Thymus (tissue), 11 donors: ENCODE measurements at regions not wholly inside any gene's neighbourhood (a gene's known extent, or its start where the extent isn't known, plus 50 kb on each side); places are given as distances from the start of the nearest gene placed in this dataset.

ENCODE experiments used
- DNase-seq, 9 donors: peaks; one replicate each; pipeline ENCODE4 v3.0.0-alpha.2; 2013; ENCODE audit warnings: low spot score in 9 of 9, low read depth in 6 of 9, missing footprints in 1 of 9
- H3K27ac ChIP-seq, 2 donors: one replicate each; pipeline ENCODE4 v1.5.1; 2013; ENCODE audit warnings: control low read depth in 1 of 2, low read depth in 1 of 2, low read length in 1 of 2, mild to moderate bottlenecking in 1 of 2, moderate library complexity in 1 of 2
- H3K27me3 ChIP-seq, 2 donors: one replicate each; pipeline ENCODE4 v1.5.1; 2013; ENCODE audit warnings: low read length in 1 of 2; ENCODE audit not compliant: control insufficient read depth in 2 of 2, insufficient read depth in 1 of 2
- H3K36me3 ChIP-seq, 2 donors: one replicate each; pipeline ENCODE4 v1.5.1; 2013; ENCODE audit warnings: low read length in 1 of 2, mild to moderate bottlenecking in 1 of 2, moderate library complexity in 1 of 2; ENCODE audit not compliant: control insufficient read depth in 2 of 2, insufficient read depth in 2 of 2
- H3K4me1 ChIP-seq, 2 donors: one replicate each; pipeline ENCODE4 v1.5.1; 2013; ENCODE audit warnings: low read length in 2 of 2; ENCODE audit not compliant: control insufficient read depth in 2 of 2, insufficient read depth in 2 of 2
- H3K4me3 ChIP-seq, 2 donors: one replicate each; pipeline ENCODE4 v1.5.1; 2013; ENCODE audit warnings: low read length in 2 of 2, control low read depth in 1 of 2, mild to moderate bottlenecking in 1 of 2
- H3K9me3 ChIP-seq, 2 donors: one replicate each; pipeline ENCODE4 v1.5.1; 2013; ENCODE audit warnings: low read length in 1 of 2, mild to moderate bottlenecking in 1 of 2; ENCODE audit not compliant: control insufficient read depth in 2 of 2, insufficient read depth in 1 of 2
- WGBS: extraction: QIAGEN DNeasy Blood & Tissue Kit; methylation state at CpG from one replicate; pipeline ENCODE4 v1.1.7; 2013; 5-methylcytosine and 5-hydroxymethylcytosine counted together
- donor health status: healthy.

- Histone ChIP-seq H3K9me3 (no peaks in the 10 kb centered on the region), H3K27me3 (peaks cover 0 to 26% of the 10 kb centered on the region in 2 donors), H3K27ac (no peak overlapping the region), H3K4me3 (no peak overlapping the region), H3K4me1 (peaks cover 0 to 14% of the 10 kb centered on the region in 2 donors), H3K36me3 (no peaks in the 10 kb centered on the region)
- DNase-seq = no peak
- 17% methylated on average over 8 of the region's 8 CpGs for WGBS
Measured at GRCh38 chr20:50272030-50272723, 81.5 kb downstream of the CEBPB start.

- H3K27ac ChIP-seq = no peak overlapping the region
- H3K27me3 ChIP-seq = peaks cover 0 to 26% of the 10 kb centered on the region in 2 donors
- no peak for DNase-seq
- 79% methylated on average over 6 of the region's 6 CpGs for WGBS
- H3K4me1 ChIP-seq = peaks cover 0 to 14% of the 10 kb centered on the region in 2 donors
- no peak overlapping the region for H3K4me3 ChIP-seq
- no peaks in the 10 kb centered on the region for H3K9me3 ChIP-seq
- no peaks in the 10 kb centered on the region for H3K36me3 ChIP-seq
Measured at GRCh38 chr20:50272724-50273446, 82.3 kb downstream of the CEBPB start.

GRCh38 chr20:50273601-50274491 is 83.2 kb downstream of the CEBPB start:
- Histone ChIP-seq H3K4me3 (no peak overlapping the region), H3K4me1 (peaks cover 0 to 14% of the 10 kb centered on the region in 2 donors), H3K27me3 (peaks cover 0 to 26% of the 10 kb centered on the region in 2 donors), H3K9me3 (no peaks in the 10 kb centered on the region), H3K36me3 (no peaks in the 10 kb centered on the region), H3K27ac (no peak overlapping the region)
- DNase-seq = no peak
- 94% methylated on average over 19 of the region's 19 CpGs for WGBS

DNA sequence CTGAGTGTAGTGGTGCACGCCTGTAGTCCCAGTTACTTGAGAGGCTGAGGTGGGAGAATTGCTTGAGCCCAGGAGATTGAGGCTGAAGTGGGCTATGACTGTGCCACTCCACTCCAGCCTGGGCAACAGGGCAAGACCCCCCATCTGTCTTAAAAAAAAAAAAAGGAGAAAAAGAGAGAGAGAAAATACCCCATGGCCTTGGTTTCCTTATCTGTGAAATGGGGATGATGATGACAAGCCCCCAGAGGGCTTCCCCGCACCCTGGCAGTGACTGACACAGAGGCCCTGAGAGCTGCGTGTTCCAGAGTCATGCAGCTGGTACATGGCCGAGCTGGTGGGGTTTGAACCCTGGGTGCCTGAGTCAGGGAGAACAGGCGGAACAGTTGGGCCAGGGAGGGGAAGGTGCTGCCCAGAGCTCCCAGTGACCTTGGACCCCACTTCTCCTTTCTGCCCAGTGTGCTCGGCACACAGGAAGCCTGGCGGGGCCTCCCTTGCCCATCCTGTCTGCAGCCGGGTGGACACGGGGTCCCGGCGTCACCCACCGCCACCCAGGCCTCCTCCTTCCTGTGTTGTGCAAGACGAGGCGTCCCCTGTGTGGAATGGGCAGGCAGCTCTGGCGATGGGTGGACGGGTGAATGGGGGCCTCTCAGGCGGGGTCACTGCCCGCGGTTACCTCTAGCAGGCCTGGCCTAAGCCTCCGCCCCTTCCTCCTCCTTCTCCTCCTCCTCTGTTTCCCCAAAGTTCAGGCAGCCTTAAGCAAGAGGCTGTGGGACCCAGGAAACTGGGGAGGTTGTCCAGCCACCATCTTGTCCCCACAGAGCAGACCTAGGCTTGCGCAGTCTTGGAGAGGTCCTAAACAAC is 84.2 kb downstream of the CEBPB start:
- 77% methylated on average over 21 of the region's 21 CpGs for WGBS
- Histone ChIP-seq H3K27me3 (peaks cover 0 to 26% of the 10 kb centered on the region in 2 donors), H3K4me1 (peaks cover 0 to 14% of the 10 kb centered on the region in 2 donors)

GRCh38 chr20:50276119-50277063 is 85.8 kb downstream of the CEBPB start:
- no peak overlapping the region for H3K27ac ChIP-seq
- no peak overlapping the region for H3K4me3 ChIP-seq
- H3K27me3 ChIP-seq = peaks cover 0 to 11% of the 10 kb centered on the region in 2 donors
- no peaks in the 10 kb centered on the region for H3K36me3 ChIP-seq
- DNase-seq = no peak
- H3K4me1 ChIP-seq = peaks cover 0 to 7% of the 10 kb centered on the region in 2 donors
- H3K9me3 ChIP-seq = no peaks in the 10 kb centered on the region
- WGBS = 82% methylated on average over 19 of the region's 19 CpGs

More for the DNA sequence above, 84.2 kb downstream of the CEBPB start:
- no peak for DNase-seq
- Histone ChIP-seq H3K4me3 (no peak overlapping the region), H3K27ac (no peak overlapping the region), H3K36me3 (no peaks in the 10 kb centered on the region), H3K9me3 (no peaks in the 10 kb centered on the region)

DNA sequence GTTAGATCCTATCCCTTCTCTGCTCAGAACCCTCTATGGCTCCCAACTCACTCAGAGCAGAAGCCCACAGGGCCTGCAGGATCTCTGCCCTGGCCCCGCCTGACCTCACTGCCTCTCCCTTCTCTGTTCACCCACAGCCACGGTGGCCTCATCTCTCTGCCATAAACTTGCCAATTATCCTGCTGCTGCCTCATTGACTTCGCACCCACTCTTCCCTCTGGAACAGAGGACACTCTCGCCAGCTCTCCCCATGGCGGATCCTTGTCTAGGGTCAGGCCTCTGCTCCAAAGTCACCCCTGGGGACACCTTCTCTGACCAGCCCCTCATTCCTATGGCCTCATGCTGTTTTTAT is 86.4 kb downstream of the CEBPB start:
- H3K36me3 ChIP-seq = no peaks in the 10 kb centered on the region
- H3K27me3 ChIP-seq = peaks cover 0 to 5% of the 10 kb centered on the region in 2 donors
- H3K9me3 ChIP-seq = no peaks in the 10 kb centered on the region
- H3K27ac ChIP-seq = no peak overlapping the region
- WGBS = 97% methylated on average over 5 of the region's 5 CpGs
- DNase-seq = no peak
- peaks cover 0 to 3% of the 10 kb centered on the region in 2 donors for H3K4me1 ChIP-seq
- H3K4me3 ChIP-seq = no peak overlapping the region

- Histone ChIP-seq H3K27me3 (peaks cover 0 to 4% of the 10 kb centered on the region in 2 donors), H3K27ac (no peak overlapping the region), H3K4me1 (peaks cover 0 to 3% of the 10 kb centered on the region in 2 donors), H3K36me3 (no peaks in the 10 kb centered on the region), H3K9me3 (no peaks in the 10 kb centered on the region), H3K4me3 (no peak overlapping the region)
- 95% methylated on average over 16 of the region's 16 CpGs for WGBS
- DNase-seq = no peak
Measured at GRCh38 chr20:50277460-50278376, 87.1 kb downstream of the CEBPB start.
